Psoas muscle (tissue), 7 donors: ENCODE measurements at regions not wholly inside any gene's neighbourhood (a gene's known extent, or its start where the extent isn't known, plus 50 kb on each side); places are given as distances from the start of the nearest gene placed in this dataset.

Experiments used
- ATAC-seq, 4 donors: fragments of 200-7000 bp; cut with Tn5 transposase; one replicate each; pipeline ENCODE4 v1.9.1; 2020; ENCODE audit warnings: moderate library complexity in 3 of 4, mild to moderate bottlenecking in 2 of 4
- DNase-seq, 2 donors: peaks; one replicate each; pipeline ENCODE4 v3.0.0-alpha.2; 2020
- H3K27ac ChIP-seq: fragments of 200-600 bp; one replicate; pipeline ENCODE4 v1.8.0; 2022
- H3K27me3 ChIP-seq, 3 donors: fragments of 200-600 bp in 1 of 3; one replicate each; pipeline versions ENCODE4 v1.6.1 to v1.8.0; 2013 to 2022; ENCODE audit warnings: low read length in 2 of 3, mild to moderate bottlenecking in 2 of 3, moderate library complexity in 1 of 3; ENCODE audit not compliant: insufficient read depth in 3 of 3
- H3K36me3 ChIP-seq, 2 donors: fragments of 200-600 bp in 1 of 2; one replicate each; pipeline versions ENCODE4 v1.6.1 to v1.8.0; 2013 to 2022; ENCODE audit warnings: low read depth in 1 of 2, mild to moderate bottlenecking in 1 of 2, moderate library complexity in 1 of 2; ENCODE audit not compliant: insufficient read depth in 1 of 2
- H3K4me1 ChIP-seq: fragments of 200-600 bp; one replicate; pipeline ENCODE4 v1.8.0; 2022
- H3K4me3 ChIP-seq: fragments of 200-600 bp; one replicate; pipeline ENCODE4 v1.8.0; 2022; ENCODE audit warnings: mild to moderate bottlenecking
- H3K9me3 ChIP-seq: fragments of 200-600 bp; one replicate; pipeline ENCODE4 v1.8.0; 2022
- CTCF ChIP-seq: fragments of 200-600 bp; IDR thresholded peaks from one replicate; pipeline ENCODE4 v1.8.0; 2022; ENCODE audit warnings: antibody characterized with exemption
- WGBS, 3 donors: extraction: QIAGEN DNeasy Blood & Tissue Kit; methylation state at CpG; one replicate each; pipeline versions ENCODE4 v1.1.6 to v1.1.7; 2013; 5-methylcytosine and 5-hydroxymethylcytosine counted together
- intact Hi-C, 2 donors: fragments of 100-400 bp; cut with DNase I; formaldehyde crosslinking; loops; one replicate each; pipeline versions ENCODE4 v1.11.0 to v1.14.2; 2022
- donor health status: healthy with polysubstance abuse.
- donor health status: DM: no; HTN: no; CAD: no; lungs with moderate emphysema.
- donor health status: Bipolar disorder and iron deficiency.
- donor health status: healthy.
- donor health status: DM: yes; HTN: yes; CAD: no.
- donor health status: DM: no; HTN: no; CAD: no.
- donor health status: DM: yes; HTN: yes; CAD: no.

GRCh38 chr7:53789741-53790140, 752.4 kb upstream of the VSTM2A start:
- Histone ChIP-seq H3K4me3 (no peak overlapping the region), H3K36me3 (no peaks in the 10 kb centered on the region), H3K27ac (no peak overlapping the region), H3K4me1 (no peaks in the 10 kb centered on the region), H3K27me3 (no peaks in the 10 kb centered on the region), H3K9me3 (no peaks in the 10 kb centered on the region)
- DNase-seq (no peak), ATAC-seq (no peak)
- intact Hi-C loops: no loop called here
- no peak for TF ChIP-seq CTCF
- WGBS, 3 donors: 92 to 99% (median 93%) methylated on average over 2 of the region's 2 CpGs

GRCh38 chr7:53794816-53795215, 747.4 kb upstream of the VSTM2A start:
- no peak for DNase-seq
- Histone ChIP-seq H3K27me3 (no peaks in the 10 kb centered on the region), H3K9me3 (no peaks in the 10 kb centered on the region), H3K27ac (no peak overlapping the region), H3K4me1 (no peaks in the 10 kb centered on the region), H3K36me3 (no peaks in the 10 kb centered on the region), H3K4me3 (no peak overlapping the region)
- intact Hi-C loops: no loop called here
- ATAC-seq: no peak
- 50 to 92% (median 70%) methylated on average over 1 of the region's 1 CpG for WGBS, 3 donors
- no peak for TF ChIP-seq CTCF

- Histone ChIP-seq H3K4me3 (no peak overlapping the region), H3K9me3 (no peaks in the 10 kb centered on the region), H3K27me3 (peaks cover 0 to 2% (median 0%) of the 10 kb centered on the region in 3 donors), H3K36me3 (no peaks in the 10 kb centered on the region), H3K4me1 (no peaks in the 10 kb centered on the region), H3K27ac (no peak overlapping the region)
- 78 to 89% (median 79%) methylated on average over 4 of the region's 4 CpGs for WGBS, 3 donors
- DNase-seq (no peak), ATAC-seq (no peak)
- intact Hi-C loops: no loop called here
- TF ChIP-seq CTCF: no peak
Observed at GRCh38 chr7:53800746-53801145, 741.4 kb upstream of the VSTM2A start.

GRCh38 chr7:53806119-53806518, 736.1 kb upstream of the VSTM2A start:
- Histone ChIP-seq H3K27ac (no peak overlapping the region), H3K36me3 (no peaks in the 10 kb centered on the region), H3K4me3 (no peak overlapping the region), H3K4me1 (no peaks in the 10 kb centered on the region), H3K9me3 (no peaks in the 10 kb centered on the region), H3K27me3 (peaks cover 0 to 3% (median 0%) of the 10 kb centered on the region in 3 donors)
- intact Hi-C loops: no loop called here
- TF ChIP-seq CTCF: no peak
- no peak for ATAC-seq
- no peak for DNase-seq

GRCh38 chr7:53811555-53812079, 730.6 kb upstream of the VSTM2A start:
- TF ChIP-seq CTCF: no peak
- no peaks in the 10 kb centered on the region for H3K4me1 ChIP-seq
- no peaks in the 10 kb centered on the region for H3K9me3 ChIP-seq
- H3K36me3 ChIP-seq: no peaks in the 10 kb centered on the region
- ATAC-seq: no peak
- WGBS, 3 donors: 88 to 94% (median 92%) methylated on average over 21 to 22 of the region's 22 CpGs
- H3K27ac ChIP-seq: no peak overlapping the region
- no peak for DNase-seq
- intact Hi-C loops: no loop called here
- no peak overlapping the region for H3K4me3 ChIP-seq
- no peaks in the 10 kb centered on the region for H3K27me3 ChIP-seq
